ENCODE measurements at regions not wholly inside any gene's neighbourhood (a gene's known extent, or its start where the extent isn't known, plus 50 kb on each side); places are given as distances from the start of the nearest gene placed in this dataset.

DNA sequence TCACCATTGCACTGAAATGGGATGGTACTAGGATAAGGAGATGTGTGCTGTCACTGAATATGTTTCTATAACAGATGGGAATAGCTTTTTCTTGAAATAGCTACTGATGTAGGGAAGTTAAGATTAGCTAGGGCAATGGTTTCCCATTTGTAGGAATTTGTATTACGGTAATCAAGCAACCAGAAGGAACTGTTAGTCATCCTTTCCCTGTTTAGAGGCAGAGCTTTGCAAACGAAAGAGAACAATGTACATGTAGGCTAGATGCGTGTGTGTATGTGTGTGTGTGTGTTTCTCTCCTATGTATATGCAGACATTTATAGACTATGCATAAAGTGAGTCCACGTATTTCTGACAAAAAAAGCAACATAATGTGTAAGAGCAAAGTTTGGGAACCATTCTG, 171.9 kb upstream of the GRIA1 start:
- TF ChIP-seq PATZ1 (CRISPR knock-in tag; IDR thresholded peaks at IDR 0.05; ENCODE audit: borderline replicate concordance): no peak
- TF ChIP-seq, protein P1, sequence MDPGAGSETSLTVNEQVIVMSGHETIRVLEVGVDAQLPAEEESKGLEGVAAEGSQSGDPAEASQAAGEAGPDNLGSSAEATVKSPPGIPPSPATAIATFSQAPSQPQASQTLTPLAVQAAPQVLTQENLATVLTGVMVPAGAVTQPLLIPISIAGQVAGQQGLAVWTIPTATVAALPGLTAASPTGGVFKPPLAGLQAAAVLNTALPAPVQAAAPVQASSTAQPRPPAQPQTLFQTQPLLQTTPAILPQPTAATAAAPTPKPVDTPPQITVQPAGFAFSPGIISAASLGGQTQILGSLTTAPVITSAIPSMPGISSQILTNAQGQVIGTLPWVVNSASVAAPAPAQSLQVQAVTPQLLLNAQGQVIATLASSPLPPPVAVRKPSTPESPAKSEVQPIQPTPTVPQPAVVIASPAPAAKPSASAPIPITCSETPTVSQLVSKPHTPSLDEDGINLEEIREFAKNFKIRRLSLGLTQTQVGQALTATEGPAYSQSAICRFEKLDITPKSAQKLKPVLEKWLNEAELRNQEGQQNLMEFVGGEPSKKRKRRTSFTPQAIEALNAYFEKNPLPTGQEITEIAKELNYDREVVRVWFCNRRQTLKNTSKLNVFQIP (CRISPR knock-in tag; IDR thresholded peaks at IDR 0.05; ENCODE audit: borderline replicate concordance, low read depth): no peak
- no peak for TF ChIP-seq ESRRG (CRISPR knock-in tag; IDR thresholded peaks at IDR 0.05)
